NCI-H510A treated with DMSO at 0.1 percent for 48 hours (cell line): ENCODE measurements at regions not wholly inside any gene's neighbourhood (a gene's known extent, or its start where the extent isn't known, plus 50 kb on each side); places are given as distances from the start of the nearest gene placed in this dataset.

Experiments used
- DNase-seq: peaks from one replicate; lab custom pipeline; 2025; lab: John Stamatoyannopoulos, UW

DNA sequence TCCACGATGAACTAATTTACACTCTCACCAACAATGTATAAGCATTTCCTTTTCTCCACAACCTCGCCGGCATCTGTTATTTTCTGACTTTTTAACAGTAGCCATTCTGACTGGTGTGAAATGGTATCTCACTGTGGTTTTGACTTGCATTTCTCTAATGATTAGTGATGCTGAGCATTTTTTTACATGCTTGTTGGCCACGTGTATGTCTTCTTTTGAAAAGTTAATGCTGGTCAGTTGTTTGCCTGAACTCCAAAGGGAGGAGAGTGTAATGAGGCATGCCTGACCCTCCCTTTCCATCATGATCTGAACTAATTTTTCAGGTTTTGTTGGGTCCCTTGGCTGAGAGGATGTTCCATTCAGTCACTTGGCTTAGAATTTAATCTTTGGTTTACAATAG lies 50.7 kb upstream of the SVIL start:
- no peak for DNase-seq
